ENCODE measurements at regions not wholly inside any gene's neighbourhood (a gene's known extent, or its start where the extent isn't known, plus 50 kb on each side); places are given as distances from the start of the nearest gene placed in this dataset.

DNA sequence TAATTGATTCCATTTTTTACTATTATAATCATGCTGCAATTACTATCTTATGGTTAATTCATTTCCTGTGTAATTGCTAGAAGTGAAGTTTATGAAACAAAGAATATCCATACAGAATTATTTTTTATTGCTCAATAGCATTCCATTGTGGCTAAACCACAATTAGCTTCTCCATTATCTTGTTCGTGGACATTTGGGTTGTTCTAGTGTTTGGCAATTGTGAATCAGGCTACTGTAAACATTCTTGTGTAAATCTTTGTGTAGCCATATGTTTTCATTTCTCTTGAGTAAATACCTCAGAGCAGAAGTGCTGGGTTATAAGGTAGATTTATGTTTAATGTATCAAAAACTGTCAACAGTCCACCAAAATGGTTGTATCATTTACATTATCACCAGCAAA, 341.1 kb downstream of the MAT2B start:
- H2AFZ ChIP-seq, result no peak overlapping the region
- no peaks in the 10 kb centered on the region for H4K20me1 ChIP-seq (ENCODE audit: insufficient read depth)
- no peak for DNase-seq
- H3K27me3 ChIP-seq (replicated peaks; ENCODE audit: insufficient read depth), result no peaks in the 10 kb centered on the region
- no peak overlapping the region for H3K4me2 ChIP-seq (ENCODE audit: unreplicated experiment)
- no peaks in the 10 kb centered on the region for H3K4me1 ChIP-seq (ENCODE audit: insufficient read depth)
- H3K9me2 ChIP-seq (ENCODE audit: insufficient read depth), result no peaks in the 10 kb centered on the region
- H3F3A ChIP-seq (ENCODE audit: insufficient read depth), result no peaks in the 10 kb centered on the region
- H3K79me2 ChIP-seq (ENCODE audit: insufficient read depth), result no peaks in the 10 kb centered on the region
- in situ Hi-C loops (cut with MboI), result no loop called here
- no peak for TF ChIP-seq EZH2 (IDR thresholded peaks at IDR 0.05; ENCODE audit: insufficient read depth, poor library complexity, severe bottlenecking)
- TF ChIP-seq EZH2phosphoT487 (IDR thresholded peaks at IDR 0.05; ENCODE audit: insufficient read depth, low read depth), result no peak
- H3K9me3 ChIP-seq (ENCODE audit: low read depth), result peaks cover 3% of the 10 kb centered on the region
- H3K4me3 ChIP-seq, result no peak overlapping the region
- no peak overlapping the region for H3K9ac ChIP-seq
- WGBS, 2 experiments (ENCODE audit: low coverage in 1 of 2, low lambda C conversion rate in 2 of 2, missing lambda C conversion rate in 2 of 2), result 0 to 3% methylated on average over 1 of the region's 1 CpG
- H3K36me3 ChIP-seq (ENCODE audit: low read depth), result no peaks in the 10 kb centered on the region
- no peak overlapping the region for H3K27ac ChIP-seq

DNA sequence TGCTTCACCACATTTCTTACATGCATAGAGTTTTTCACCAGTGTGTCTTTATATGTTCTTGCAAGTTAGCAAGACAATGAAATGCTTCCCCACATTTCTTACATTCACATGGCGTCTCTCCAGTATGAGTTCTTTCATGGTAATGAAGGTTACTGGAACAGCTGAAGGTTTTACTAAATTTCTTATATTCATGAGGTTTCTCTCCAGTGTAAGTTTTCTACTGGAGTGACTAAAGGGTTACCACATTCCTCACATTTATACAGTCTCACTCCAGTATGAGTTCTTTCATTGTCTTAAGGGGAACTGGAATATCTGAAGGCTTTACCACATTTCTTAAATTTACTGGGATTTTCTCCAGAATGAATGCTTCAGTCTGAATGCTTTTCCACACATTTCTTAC, 350.3 kb downstream of the MAT2B start:
- in situ Hi-C loops (cut with MboI), result no loop called here

DNA sequence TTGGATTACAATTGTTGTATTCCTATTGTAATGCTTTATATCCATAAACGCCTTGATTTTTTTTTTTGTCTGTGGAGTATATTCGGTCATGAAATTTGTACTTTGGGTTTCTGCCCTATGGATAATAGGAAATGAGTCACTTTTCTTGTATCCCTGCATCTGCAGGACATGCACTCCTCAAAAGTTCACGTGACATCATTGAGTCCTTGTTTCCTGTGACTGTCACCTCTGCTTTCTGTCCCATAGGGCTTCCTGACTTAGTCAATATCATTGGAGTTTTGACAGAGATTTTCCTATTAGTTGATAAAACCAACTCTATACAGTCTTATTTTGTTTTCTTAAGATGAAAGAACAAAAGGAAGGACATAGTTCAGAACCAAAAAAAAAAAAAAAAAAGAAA, 356.3 kb downstream of the MAT2B start:
- in situ Hi-C loops (cut with MboI), result no loop called here
- Histone ChIP-seq H3F3A (ENCODE audit: insufficient read depth) (no peaks in the 10 kb centered on the region), H3K36me3 (ENCODE audit: low read depth) (no peaks in the 10 kb centered on the region), H3K4me2 (ENCODE audit: unreplicated experiment) (no peak overlapping the region), H2AFZ (no peak overlapping the region), H3K9me2 (ENCODE audit: insufficient read depth) (no peaks in the 10 kb centered on the region), H3K4me1 (ENCODE audit: insufficient read depth) (no peaks in the 10 kb centered on the region), H3K27me3 (replicated peaks; ENCODE audit: insufficient read depth) (0 out of 2 replicates have a peak, but pooled peaks cover 2% of the 10 kb centered on the region), H3K9me3 (ENCODE audit: low read depth) (no peaks in the 10 kb centered on the region), H3K79me2 (ENCODE audit: insufficient read depth) (no peaks in the 10 kb centered on the region), H4K20me1 (ENCODE audit: insufficient read depth) (no peaks in the 10 kb centered on the region), H3K27ac (no peak overlapping the region), H3K4me3 (no peak overlapping the region), H3K9ac (no peak overlapping the region)
- DNase-seq, result no peak
- WGBS, 2 experiments (ENCODE audit: low coverage in 1 of 2, low lambda C conversion rate in 2 of 2, missing lambda C conversion rate in 2 of 2), result 57 to 59% methylated on average over 3 of the region's 3 CpGs
- TF ChIP-seq EZH2 (IDR thresholded peaks at IDR 0.05; ENCODE audit: insufficient read depth, poor library complexity, severe bottlenecking) (no peak), EZH2phosphoT487 (IDR thresholded peaks at IDR 0.05; ENCODE audit: insufficient read depth, low read depth) (no peak)

More for the DNA sequence above, 350.3 kb downstream of the MAT2B start:
- Histone ChIP-seq H3K27me3 (replicated peaks; ENCODE audit: insufficient read depth) (no peaks in the 10 kb centered on the region), H2AFZ (no peak overlapping the region), H3K36me3 (ENCODE audit: low read depth) (no peaks in the 10 kb centered on the region), H3K27ac (no peak overlapping the region), H3K4me2 (ENCODE audit: unreplicated experiment) (no peak overlapping the region), H3K9me2 (ENCODE audit: insufficient read depth) (no peaks in the 10 kb centered on the region), H3K79me2 (ENCODE audit: insufficient read depth) (no peaks in the 10 kb centered on the region), H3F3A (ENCODE audit: insufficient read depth) (no peaks in the 10 kb centered on the region), H3K9ac (no peak overlapping the region), H3K4me3 (no peak overlapping the region), H3K9me3 (ENCODE audit: low read depth) (peaks cover 3% of the 10 kb centered on the region), H3K4me1 (ENCODE audit: insufficient read depth) (no peaks in the 10 kb centered on the region), H4K20me1 (ENCODE audit: insufficient read depth) (no peaks in the 10 kb centered on the region)
- TF ChIP-seq EZH2phosphoT487 (IDR thresholded peaks at IDR 0.05; ENCODE audit: insufficient read depth, low read depth), result no peak
- no peak for TF ChIP-seq EZH2 (IDR thresholded peaks at IDR 0.05; ENCODE audit: insufficient read depth, poor library complexity, severe bottlenecking)
- 18 to 29% methylated on average over 1 of the region's 1 CpG for WGBS, 2 experiments (ENCODE audit: low coverage in 1 of 2, low lambda C conversion rate in 2 of 2, missing lambda C conversion rate in 2 of 2)
- DNase-seq, result no peak

DNA sequence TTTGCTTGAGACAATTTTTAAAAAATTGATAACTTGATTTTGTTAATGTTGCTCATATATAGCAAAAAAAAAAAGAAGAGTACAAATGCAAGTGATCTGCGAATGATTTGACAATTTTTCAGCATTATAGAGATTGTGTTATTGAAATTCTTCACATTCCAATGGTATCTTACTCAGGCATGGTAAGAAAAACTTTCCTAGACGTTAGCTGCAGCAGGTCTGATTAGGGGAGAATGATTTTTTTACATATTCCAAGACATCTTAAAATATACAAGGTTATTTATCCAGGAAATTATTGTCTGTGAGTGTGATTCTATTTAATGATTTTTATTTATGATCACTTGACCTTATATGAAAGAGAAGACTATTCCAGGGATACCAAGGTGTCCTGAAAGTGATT, 361.9 kb downstream of the MAT2B start:
- Histone ChIP-seq H3K4me3 (no peak overlapping the region), H3K9me2 (ENCODE audit: insufficient read depth) (no peaks in the 10 kb centered on the region), H3F3A (ENCODE audit: insufficient read depth) (no peaks in the 10 kb centered on the region), H3K4me1 (ENCODE audit: insufficient read depth) (no peaks in the 10 kb centered on the region), H3K79me2 (ENCODE audit: insufficient read depth) (no peaks in the 10 kb centered on the region), H2AFZ (no peak overlapping the region), H4K20me1 (ENCODE audit: insufficient read depth) (no peaks in the 10 kb centered on the region), H3K27me3 (replicated peaks; ENCODE audit: insufficient read depth) (0 out of 2 replicates have a peak, but pooled peaks cover 7% of the 10 kb centered on the region), H3K9me3 (ENCODE audit: low read depth) (no peaks in the 10 kb centered on the region), H3K36me3 (ENCODE audit: low read depth) (no peaks in the 10 kb centered on the region), H3K27ac (no peak overlapping the region), H3K4me2 (ENCODE audit: unreplicated experiment) (no peak overlapping the region), H3K9ac (no peak overlapping the region)
- DNase-seq, result no peak
- TF ChIP-seq EZH2phosphoT487 (IDR thresholded peaks at IDR 0.05; ENCODE audit: insufficient read depth, low read depth) (no peak), EZH2 (IDR thresholded peaks at IDR 0.05; ENCODE audit: insufficient read depth, poor library complexity, severe bottlenecking) (no peak)
- WGBS, 2 experiments (ENCODE audit: low coverage in 1 of 2, low lambda C conversion rate in 2 of 2, missing lambda C conversion rate in 2 of 2), result 28% methylated on average over 2 of the region's 2 CpGs
- in situ Hi-C loops (cut with MboI), result no loop called here

DNA sequence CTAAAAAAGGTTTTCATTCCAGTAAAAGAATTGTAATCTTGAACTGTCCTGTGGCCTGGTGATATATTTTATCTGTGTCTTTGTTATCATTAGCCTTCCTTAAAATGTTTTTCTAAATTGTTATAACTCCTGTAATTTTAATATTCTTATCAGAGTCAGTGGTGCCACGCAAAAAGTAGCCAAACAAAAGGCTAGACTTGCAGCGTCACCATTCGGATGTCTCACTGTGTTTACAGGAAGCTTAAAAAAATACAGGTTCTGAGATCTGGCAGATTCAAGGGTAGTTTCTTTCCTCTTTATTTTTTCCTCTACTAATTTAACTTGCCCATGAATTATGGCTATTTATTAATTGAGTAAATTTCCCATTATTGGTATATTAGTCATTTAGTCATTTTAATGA, 362.3 kb downstream of the MAT2B start:
- H2AFZ ChIP-seq, result no peak overlapping the region
- no peaks in the 10 kb centered on the region for H3K79me2 ChIP-seq (ENCODE audit: insufficient read depth)
- 0 out of 2 replicates have a peak, but pooled peaks cover 7% of the 10 kb centered on the region for H3K27me3 ChIP-seq (replicated peaks; ENCODE audit: insufficient read depth)
- H3K36me3 ChIP-seq (ENCODE audit: low read depth), result no peaks in the 10 kb centered on the region
- no peaks in the 10 kb centered on the region for H3K9me3 ChIP-seq (ENCODE audit: low read depth)
- TF ChIP-seq EZH2 (IDR thresholded peaks at IDR 0.05; ENCODE audit: insufficient read depth, poor library complexity, severe bottlenecking), result no peak
- no peak for TF ChIP-seq EZH2phosphoT487 (IDR thresholded peaks at IDR 0.05; ENCODE audit: insufficient read depth, low read depth)
- in situ Hi-C loops (cut with MboI), result no loop called here
- H3K4me3 ChIP-seq, result no peak overlapping the region
- no peak for DNase-seq
- H3F3A ChIP-seq (ENCODE audit: insufficient read depth), result no peaks in the 10 kb centered on the region
- no peak overlapping the region for H3K27ac ChIP-seq
- no peaks in the 10 kb centered on the region for H3K9me2 ChIP-seq (ENCODE audit: insufficient read depth)
- H3K4me1 ChIP-seq (ENCODE audit: insufficient read depth), result no peaks in the 10 kb centered on the region
- no peak overlapping the region for H3K9ac ChIP-seq
- no peaks in the 10 kb centered on the region for H4K20me1 ChIP-seq (ENCODE audit: insufficient read depth)
- 64 to 70% methylated on average over 3 of the region's 3 CpGs for WGBS, 2 experiments (ENCODE audit: low coverage in 1 of 2, low lambda C conversion rate in 2 of 2, missing lambda C conversion rate in 2 of 2)
- H3K4me2 ChIP-seq (ENCODE audit: unreplicated experiment), result no peak overlapping the region
